ENCODE measurements at regions not wholly inside any gene's neighbourhood (a gene's known extent, or its start where the extent isn't known, plus 50 kb on each side); places are given as distances from the start of the nearest gene placed in this dataset.

DNA sequence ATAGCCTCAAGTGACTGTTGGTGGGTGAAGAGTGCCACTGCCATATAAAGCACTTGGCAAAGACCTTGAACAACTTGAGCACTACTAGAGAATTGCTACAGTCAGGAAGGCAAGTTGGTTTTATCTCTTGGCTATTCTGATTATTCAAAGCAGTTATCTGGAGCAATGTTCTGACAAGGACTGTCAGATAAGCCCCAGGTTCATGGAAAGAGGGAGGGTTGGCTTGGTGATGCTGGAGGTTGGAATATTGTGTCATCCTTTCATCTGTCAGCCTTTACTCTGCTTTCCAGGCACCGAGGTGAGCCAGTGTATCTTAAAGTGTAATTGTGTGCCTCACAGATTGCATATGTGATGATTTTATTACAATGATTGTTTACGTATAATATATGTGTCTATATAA, 548.4 kb upstream of the ZNF608 start:
- DNase-seq (ENCODE audit: extremely low read depth, low read depth): no peak
- TF ChIP-seq, protein P1, sequence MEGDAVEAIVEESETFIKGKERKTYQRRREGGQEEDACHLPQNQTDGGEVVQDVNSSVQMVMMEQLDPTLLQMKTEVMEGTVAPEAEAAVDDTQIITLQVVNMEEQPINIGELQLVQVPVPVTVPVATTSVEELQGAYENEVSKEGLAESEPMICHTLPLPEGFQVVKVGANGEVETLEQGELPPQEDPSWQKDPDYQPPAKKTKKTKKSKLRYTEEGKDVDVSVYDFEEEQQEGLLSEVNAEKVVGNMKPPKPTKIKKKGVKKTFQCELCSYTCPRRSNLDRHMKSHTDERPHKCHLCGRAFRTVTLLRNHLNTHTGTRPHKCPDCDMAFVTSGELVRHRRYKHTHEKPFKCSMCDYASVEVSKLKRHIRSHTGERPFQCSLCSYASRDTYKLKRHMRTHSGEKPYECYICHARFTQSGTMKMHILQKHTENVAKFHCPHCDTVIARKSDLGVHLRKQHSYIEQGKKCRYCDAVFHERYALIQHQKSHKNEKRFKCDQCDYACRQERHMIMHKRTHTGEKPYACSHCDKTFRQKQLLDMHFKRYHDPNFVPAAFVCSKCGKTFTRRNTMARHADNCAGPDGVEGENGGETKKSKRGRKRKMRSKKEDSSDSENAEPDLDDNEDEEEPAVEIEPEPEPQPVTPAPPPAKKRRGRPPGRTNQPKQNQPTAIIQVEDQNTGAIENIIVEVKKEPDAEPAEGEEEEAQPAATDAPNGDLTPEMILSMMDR (IDR thresholded peaks at IDR 0.05; ENCODE audit: low read depth, low read length): no peak

DNA sequence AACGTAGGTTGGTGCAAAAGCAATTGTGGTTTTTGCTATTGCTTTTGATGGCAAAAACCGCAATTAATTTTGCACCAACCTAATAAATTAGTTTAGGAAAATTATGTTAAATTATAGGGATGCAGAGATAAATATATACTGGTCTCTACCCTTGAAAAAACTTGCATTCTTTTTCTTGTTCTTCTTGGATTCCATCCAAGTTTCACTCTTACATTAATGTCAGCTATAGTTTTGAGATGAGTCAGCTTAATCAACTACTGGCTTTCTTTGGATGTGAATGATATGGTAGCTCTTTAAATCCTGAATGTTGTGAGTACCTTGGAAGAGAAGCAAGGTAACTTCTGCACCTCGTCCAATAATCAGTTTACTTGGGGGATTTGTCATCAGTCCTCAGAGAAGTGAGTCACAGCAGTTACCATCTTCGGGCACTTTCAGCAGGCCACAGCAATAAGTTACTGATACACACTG, 549.0 kb upstream of the ZNF608 start:
- TF ChIP-seq, protein P1 (IDR thresholded peaks at IDR 0.05; ENCODE audit: low read depth, low read length): no peak
- DNase-seq (ENCODE audit: extremely low read depth, low read depth): no peak

- DNase-seq (ENCODE audit: extremely low read depth, low read depth): no peak
- TF ChIP-seq, protein P1 (IDR thresholded peaks at IDR 0.05; ENCODE audit: low read depth, low read length): no peak
These were observed 551.8 kb upstream of the ZNF608 start for GRCh38 chr5:125298258-125298657.

DNA sequence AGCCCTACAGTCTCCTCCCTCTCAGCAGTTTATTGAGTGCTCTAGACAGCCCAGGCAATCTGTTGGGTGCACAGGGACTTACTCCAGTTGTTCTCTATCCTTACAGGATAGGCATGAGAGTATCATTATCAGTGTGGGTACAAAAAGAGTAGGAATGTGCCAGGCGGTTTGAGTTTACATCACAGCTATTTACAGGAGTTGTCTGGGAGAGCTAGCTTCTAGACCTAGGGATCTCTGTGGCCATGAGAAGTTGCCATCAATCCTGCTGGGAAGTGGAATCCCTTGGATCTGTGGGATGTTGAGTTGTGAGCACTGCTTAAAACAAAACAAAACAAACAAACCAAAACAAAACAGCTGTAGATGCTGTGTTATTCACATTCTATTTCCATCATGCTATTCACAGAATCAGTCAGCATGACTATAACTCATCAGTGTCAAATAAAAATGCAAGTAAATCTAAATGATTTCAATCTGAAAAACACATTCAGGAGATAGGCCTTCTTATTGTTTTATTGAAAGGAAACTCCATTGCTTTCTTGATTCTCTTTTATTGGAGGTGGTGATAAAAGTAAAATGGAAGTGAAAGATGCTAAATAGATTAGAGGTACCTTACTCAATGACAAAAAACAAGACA, 552.4 kb upstream of the ZNF608 start:
- TF ChIP-seq, protein P1 (IDR thresholded peaks at IDR 0.05; ENCODE audit: low read depth, low read length): no peak
- DNase-seq (ENCODE audit: extremely low read depth, low read depth): no peak

GRCh38 chr5:125301711-125302110, 555.3 kb upstream of the ZNF608 start:
- DNase-seq (ENCODE audit: extremely low read depth, low read depth): no peak
- TF ChIP-seq, protein P1 (IDR thresholded peaks at IDR 0.05; ENCODE audit: low read depth, low read length): no peak

DNA sequence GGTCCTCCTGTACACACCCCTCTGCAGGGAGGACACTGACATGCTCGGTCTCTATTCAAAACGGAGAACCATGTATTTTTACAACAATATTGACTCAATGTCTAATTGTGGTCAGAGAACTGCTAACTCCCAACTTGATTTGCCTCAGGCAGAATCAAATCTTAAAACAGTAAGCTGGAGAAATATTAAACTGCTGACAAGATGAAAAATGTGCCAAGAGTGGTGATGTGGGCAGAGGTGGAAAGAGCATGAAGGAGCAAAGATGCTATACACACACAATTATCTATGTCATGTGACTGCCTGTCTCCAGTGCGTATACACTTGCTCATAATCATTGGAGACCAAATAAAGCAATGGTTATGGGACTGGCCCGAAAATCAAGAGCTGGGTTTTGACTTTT, 556.1 kb upstream of the ZNF608 start:
- TF ChIP-seq, protein P1 (IDR thresholded peaks at IDR 0.05; ENCODE audit: low read depth, low read length): no peak
- DNase-seq (ENCODE audit: extremely low read depth, low read depth): no peak

- TF ChIP-seq, protein P1 (IDR thresholded peaks at IDR 0.05; ENCODE audit: low read depth, low read length): no peak
- no peak for DNase-seq (ENCODE audit: extremely low read depth, low read depth)
These were observed 560.3 kb upstream of the ZNF608 start for GRCh38 chr5:125306741-125307140.

Data from AG09319 (cell line).